Loucy (cell line): ENCODE measurements at regions not wholly inside any gene's neighbourhood (a gene's known extent, or its start where the extent isn't known, plus 50 kb on each side); places are given as distances from the start of the nearest gene placed in this dataset.

ENCODE experiments used
- H2AFZ ChIP-seq: fragments of 200-600 bp; sonication (generic); 2 replicates; pipeline ENCODE4 v1.6.0; 2016; ENCODE audit warnings: antibody characterized with exemption, mild to moderate bottlenecking, low read length, moderate library complexity
- H3F3A ChIP-seq: fragments of 200-600 bp; 2 replicates; pipeline ENCODE4 v1.6.0; 2016; ENCODE audit warnings: antibody characterized with exemption, low read depth, mild to moderate bottlenecking
- H3K27me3 ChIP-seq: fragments of 200-600 bp; sonication (generic); 2 replicates; pipeline ENCODE4 v1.6.1; 2014; ENCODE audit warnings: low read length, mild to moderate bottlenecking; ENCODE audit not compliant: insufficient read depth, poor library complexity, severe bottlenecking
- H3K36me3 ChIP-seq: fragments of 200-600 bp; sonication (generic); 2 replicates; pipeline ENCODE4 v1.6.1; 2016; ENCODE audit warnings: low read length; ENCODE audit not compliant: insufficient read depth
- H3K4me1 ChIP-seq: fragments of 200-600 bp; sonication (generic); 2 replicates; pipeline ENCODE4 v1.5.1; 2014; ENCODE audit warnings: low read length, mild to moderate bottlenecking; ENCODE audit not compliant: insufficient read depth, poor library complexity, severe bottlenecking
- H3K4me2 ChIP-seq: fragments of 200-600 bp; sonication (generic); 2 replicates; pipeline ENCODE4 v1.6.0; 2014; ENCODE audit warnings: antibody characterized with exemption, low read length, low read depth, mild to moderate bottlenecking; ENCODE audit not compliant: poor library complexity, severe bottlenecking
- H3K4me3 ChIP-seq: fragments of 200-600 bp; sonication (generic); 2 replicates; pipeline ENCODE4 v1.5.1; 2014; ENCODE audit warnings: low read length, mild to moderate bottlenecking, mixed read lengths; ENCODE audit not compliant: poor library complexity, severe bottlenecking
- H3K79me2 ChIP-seq: fragments of 200-600 bp; sonication (generic); 2 replicates; pipeline ENCODE4 v1.6.1; 2014; ENCODE audit warnings: low read length; ENCODE audit not compliant: insufficient read depth
- H3K9ac ChIP-seq: fragments of 200-600 bp; sonication (generic); 2 replicates; pipeline ENCODE4 v1.6.0; 2014; ENCODE audit warnings: mild to moderate bottlenecking, low read depth, low read length, moderate library complexity; ENCODE audit not compliant: poor library complexity, severe bottlenecking
- H3K9me2 ChIP-seq: fragments of 200-600 bp; sonication (generic); replicated peaks from 2 replicates; pipeline ENCODE4 v1.6.1; 2016; ENCODE audit warnings: low read depth, low read length, mixed read lengths
- H3K9me3 ChIP-seq: fragments of 200-600 bp; sonication (generic); 2 replicates; pipeline ENCODE4 v1.6.1; 2014; ENCODE audit warnings: mild to moderate bottlenecking, antibody characterized with exemption, low read length, low read depth; ENCODE audit not compliant: insufficient read depth
- H4K20me1 ChIP-seq: fragments of 200-600 bp; sonication (generic); 2 replicates; pipeline ENCODE4 v1.6.0; 2014; ENCODE audit warnings: antibody characterized with exemption, low read length, mild to moderate bottlenecking; ENCODE audit not compliant: insufficient read depth, poor library complexity, severe bottlenecking
- EZH2phosphoT487 ChIP-seq: fragments of 200-600 bp; IDR thresholded peaks from 2 replicates; pipeline ENCODE4 v1.6.1; 2018; ENCODE audit warnings: antibody characterized with exemption, mild to moderate bottlenecking, moderate library complexity, borderline replicate concordance
- TF ChIP-seq, protein P1 (sequence below): fragments of 200-600 bp; sonication (generic); conservative IDR thresholded peaks from 2 replicates; pipeline ENCODE4 v1.5.1; 2014; ENCODE audit warnings: mild to moderate bottlenecking, antibody characterized with exemption, low read length

DNA sequence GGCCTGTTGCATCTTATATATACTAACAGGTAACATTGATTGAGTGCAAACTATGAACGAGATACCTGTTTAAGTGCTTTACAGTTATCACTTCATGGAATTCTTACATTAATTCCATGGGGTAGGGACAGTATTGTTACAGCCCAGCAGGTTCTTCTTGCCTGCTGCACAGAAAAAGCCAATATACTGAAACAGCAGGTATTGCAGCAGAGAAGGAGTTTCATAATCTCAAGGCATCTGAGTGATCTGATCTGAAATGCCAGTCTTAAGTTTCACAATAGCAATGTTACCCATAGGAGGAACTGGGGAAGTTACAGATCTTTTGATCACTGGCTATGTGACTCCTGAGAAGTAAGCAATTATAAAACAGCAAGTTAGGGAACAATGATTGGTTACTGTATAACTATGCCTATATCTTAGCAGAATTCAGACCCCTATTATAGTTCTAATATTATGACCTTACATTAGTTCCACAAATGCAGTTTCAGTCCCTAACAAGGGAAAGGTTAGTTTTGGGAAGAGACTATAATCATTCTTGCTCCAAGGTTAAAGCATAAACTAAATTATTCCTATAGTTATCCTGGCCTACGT lies 126.5 kb upstream of the BNC2 start:
- Histone ChIP-seq H2AFZ (no peak overlapping the region), H3K4me3 (no peak overlapping the region), H3K9ac (no peak overlapping the region), H3K4me2 (no peak overlapping the region), H3K79me2 (no peaks in the 10 kb centered on the region), H3K9me2 (no peaks in the 10 kb centered on the region), H3K27me3 (no peaks in the 10 kb centered on the region), H3K9me3 (peaks cover 13% of the 10 kb centered on the region), H4K20me1 (no peaks in the 10 kb centered on the region), H3K4me1 (no peaks in the 10 kb centered on the region), H3K36me3 (no peaks in the 10 kb centered on the region; the same call in 1 of the 2 replicates), H3F3A (no peaks in the 10 kb centered on the region)
- TF ChIP-seq, protein P1, sequence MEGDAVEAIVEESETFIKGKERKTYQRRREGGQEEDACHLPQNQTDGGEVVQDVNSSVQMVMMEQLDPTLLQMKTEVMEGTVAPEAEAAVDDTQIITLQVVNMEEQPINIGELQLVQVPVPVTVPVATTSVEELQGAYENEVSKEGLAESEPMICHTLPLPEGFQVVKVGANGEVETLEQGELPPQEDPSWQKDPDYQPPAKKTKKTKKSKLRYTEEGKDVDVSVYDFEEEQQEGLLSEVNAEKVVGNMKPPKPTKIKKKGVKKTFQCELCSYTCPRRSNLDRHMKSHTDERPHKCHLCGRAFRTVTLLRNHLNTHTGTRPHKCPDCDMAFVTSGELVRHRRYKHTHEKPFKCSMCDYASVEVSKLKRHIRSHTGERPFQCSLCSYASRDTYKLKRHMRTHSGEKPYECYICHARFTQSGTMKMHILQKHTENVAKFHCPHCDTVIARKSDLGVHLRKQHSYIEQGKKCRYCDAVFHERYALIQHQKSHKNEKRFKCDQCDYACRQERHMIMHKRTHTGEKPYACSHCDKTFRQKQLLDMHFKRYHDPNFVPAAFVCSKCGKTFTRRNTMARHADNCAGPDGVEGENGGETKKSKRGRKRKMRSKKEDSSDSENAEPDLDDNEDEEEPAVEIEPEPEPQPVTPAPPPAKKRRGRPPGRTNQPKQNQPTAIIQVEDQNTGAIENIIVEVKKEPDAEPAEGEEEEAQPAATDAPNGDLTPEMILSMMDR = no peak
- TF ChIP-seq EZH2phosphoT487 = no peak

DNA sequence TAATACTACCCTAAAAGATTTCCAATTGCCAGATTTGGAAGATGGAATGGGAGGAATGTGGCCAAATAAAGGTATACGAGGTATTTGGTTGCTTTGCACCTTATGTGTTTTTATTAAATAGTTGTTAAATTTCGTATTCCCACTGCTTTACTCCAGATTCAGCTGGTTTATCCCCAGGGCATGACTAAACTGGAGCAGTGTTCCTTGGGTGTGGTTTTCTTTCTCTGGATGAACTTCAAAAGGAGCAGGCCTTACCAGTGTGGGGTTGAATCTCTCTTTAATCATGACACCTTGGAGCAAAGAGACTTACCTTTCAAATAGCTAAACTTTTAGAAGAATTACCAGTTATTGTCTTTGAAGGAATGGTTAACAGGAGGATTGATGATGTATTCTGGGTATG lies 121.7 kb upstream of the BNC2 start:
- Histone ChIP-seq H3K27me3 (no peaks in the 10 kb centered on the region), H3F3A (no peaks in the 10 kb centered on the region), H3K9me2 (no peaks in the 10 kb centered on the region), H2AFZ (no peak overlapping the region), H3K4me3 (no peak overlapping the region), H3K9me3 (peaks cover 6% of the 10 kb centered on the region), H3K9ac (no peak overlapping the region), H3K36me3 (no peaks in the 10 kb centered on the region), H4K20me1 (no peaks in the 10 kb centered on the region), H3K4me2 (no peak overlapping the region), H3K4me1 (peaks cover 15% of the 10 kb centered on the region), H3K79me2 (no peaks in the 10 kb centered on the region)
- TF ChIP-seq EZH2phosphoT487 = no peak
- TF ChIP-seq, protein P1 = no peak

DNA sequence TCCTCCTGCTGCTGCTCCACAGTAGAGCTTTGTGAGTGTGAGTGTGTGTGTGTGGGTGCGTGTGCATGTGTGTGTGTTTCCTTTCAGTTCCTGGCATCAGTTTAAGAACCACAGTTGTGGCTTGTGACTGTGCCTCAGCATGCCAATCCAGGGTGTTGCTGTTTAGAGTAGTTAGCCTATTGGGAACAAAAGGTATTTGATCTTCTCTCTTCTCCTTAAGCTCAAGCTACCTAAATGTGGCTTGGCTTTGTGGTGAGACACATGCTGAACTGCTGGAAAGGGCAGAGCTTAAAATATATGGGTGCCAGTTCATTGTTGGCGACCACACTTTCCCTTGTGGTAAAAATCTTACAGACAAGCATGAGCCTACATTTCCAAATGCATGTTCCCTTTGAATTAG lies 116.6 kb upstream of the BNC2 start:
- TF ChIP-seq, protein P1 = no peak
- no peak for TF ChIP-seq EZH2phosphoT487
- Histone ChIP-seq H3K79me2 (no peaks in the 10 kb centered on the region), H3F3A (no peaks in the 10 kb centered on the region), H2AFZ (peak overlapping the region; percentile 47), H3K9me2 (no peaks in the 10 kb centered on the region), H3K9ac (peak overlapping the region; percentile 28), H3K4me1 (peaks cover 30% of the 10 kb centered on the region), H3K36me3 (no peaks in the 10 kb centered on the region), H3K4me3 (peak overlapping the region; percentile 13), H3K27me3 (no peaks in the 10 kb centered on the region), H3K4me2 (peak overlapping the region; percentile 54), H3K9me3 (no peaks in the 10 kb centered on the region), H4K20me1 (no peaks in the 10 kb centered on the region)
